ENCODE measurements at regions not wholly inside any gene's neighbourhood (a gene's known extent, or its start where the extent isn't known, plus 50 kb on each side); places are given as distances from the start of the nearest gene placed in this dataset.

GRCh38 chr4:26086621-26087441 is 172.8 kb downstream of the SMIM20 start:
- Histone ChIP-seq H3K27ac (no peak overlapping the region), H3K4me2 (no peak overlapping the region), H4K20me1 (ENCODE audit: insufficient read depth, poor library complexity, severe bottlenecking) (no peaks in the 10 kb centered on the region), H3K4me3 (no peak overlapping the region), H3K36me3 (replicated peaks; ENCODE audit: insufficient read depth, low read depth) (no peaks in the 10 kb centered on the region), H3K9me3 (ENCODE audit: low read depth) (no peaks in the 10 kb centered on the region), H3K79me2 (no peaks in the 10 kb centered on the region), H3K27me3 (no peaks in the 10 kb centered on the region), H3K4me1 (ENCODE audit: insufficient read depth) (peaks cover 12% of the 10 kb centered on the region), H3K9me2 (replicated peaks; ENCODE audit: insufficient read depth) (no peaks in the 10 kb centered on the region), H2AFZ (no peak overlapping the region)
- DNase-seq (ENCODE audit: low spot score) = no peak
- WGBS (ENCODE audit: low lambda C conversion rate, missing lambda C conversion rate) = 66% methylated on average over 10 of the region's 10 CpGs
- TF ChIP-seq EZH2phosphoT487 (IDR thresholded peaks at IDR 0.05; ENCODE audit: low read depth, severe bottlenecking, unreplicated experiment) = no peak
- no peak for TF ChIP-seq EZH2 (IDR thresholded peaks at IDR 0.05; ENCODE audit: borderline replicate concordance)
- TF ChIP-seq CTCF (IDR thresholded peaks at IDR 0.05; ENCODE audit: poor library complexity) = no peak

- Histone ChIP-seq H2AFZ (no peak overlapping the region), H3K4me3 (no peak overlapping the region), H3K9me3 (ENCODE audit: low read depth) (no peaks in the 10 kb centered on the region), H3K4me2 (no peak overlapping the region), H4K20me1 (ENCODE audit: insufficient read depth, poor library complexity, severe bottlenecking) (no peaks in the 10 kb centered on the region), H3K27me3 (no peaks in the 10 kb centered on the region), H3K9me2 (replicated peaks; ENCODE audit: insufficient read depth) (no peaks in the 10 kb centered on the region), H3K36me3 (replicated peaks; ENCODE audit: insufficient read depth, low read depth) (no peaks in the 10 kb centered on the region), H3K79me2 (no peaks in the 10 kb centered on the region), H3K27ac (no peak overlapping the region), H3K4me1 (ENCODE audit: insufficient read depth) (peaks cover 10% of the 10 kb centered on the region)
- TF ChIP-seq EZH2 (IDR thresholded peaks at IDR 0.05; ENCODE audit: borderline replicate concordance) = no peak
- TF ChIP-seq CTCF (IDR thresholded peaks at IDR 0.05; ENCODE audit: poor library complexity) = no peak
- no peak for TF ChIP-seq EZH2phosphoT487 (IDR thresholded peaks at IDR 0.05; ENCODE audit: low read depth, severe bottlenecking, unreplicated experiment)
- WGBS (ENCODE audit: low lambda C conversion rate, missing lambda C conversion rate) = 78% methylated on average over 4 of the region's 4 CpGs
- no peak for DNase-seq (ENCODE audit: low spot score)
These were observed 174.5 kb downstream of the SMIM20 start for GRCh38 chr4:26088433-26088928.

- no peak overlapping the region for H3K4me3 ChIP-seq
- no peaks in the 10 kb centered on the region for H3K36me3 ChIP-seq (replicated peaks; ENCODE audit: insufficient read depth, low read depth)
- no peak for DNase-seq (ENCODE audit: low spot score)
- H2AFZ ChIP-seq = no peak overlapping the region
- H3K27me3 ChIP-seq = no peaks in the 10 kb centered on the region
- no peaks in the 10 kb centered on the region for H3K4me1 ChIP-seq (ENCODE audit: insufficient read depth)
- H3K9me2 ChIP-seq (replicated peaks; ENCODE audit: insufficient read depth) = no peaks in the 10 kb centered on the region
- 94% methylated on average over 3 of the region's 3 CpGs for WGBS (ENCODE audit: low lambda C conversion rate, missing lambda C conversion rate)
- TF ChIP-seq EZH2 (IDR thresholded peaks at IDR 0.05; ENCODE audit: borderline replicate concordance) = no peak
- no peak for TF ChIP-seq EZH2phosphoT487 (IDR thresholded peaks at IDR 0.05; ENCODE audit: low read depth, severe bottlenecking, unreplicated experiment)
- no peak for TF ChIP-seq CTCF (IDR thresholded peaks at IDR 0.05; ENCODE audit: poor library complexity)
- H3K4me2 ChIP-seq = no peak overlapping the region
- no peaks in the 10 kb centered on the region for H3K9me3 ChIP-seq (ENCODE audit: low read depth)
- no peak overlapping the region for H3K27ac ChIP-seq
- no peaks in the 10 kb centered on the region for H3K79me2 ChIP-seq
- H4K20me1 ChIP-seq (ENCODE audit: insufficient read depth, poor library complexity, severe bottlenecking) = no peaks in the 10 kb centered on the region
These were observed 179.5 kb downstream of the SMIM20 start for GRCh38 chr4:26093551-26093950.

Data from hepatocyte (in vitro differentiated cells).